Activated T-helper 1 cell treated with anti-CD3 and anti-CD28 coated beads, Interleukin-12 subunit alpha, Interleukin-12 subunit beta, Interleukin-2, Interleukin-4 antibody, amounts not matched to agents 30 ng/mL and 10 ng/mL and 1 ng/mL, durations not matched to agents 14 hours and 24 hours and 36 hours (primary cell): ENCODE measurements at regions not wholly inside any gene's neighbourhood (a gene's known extent, or its start where the extent isn't known, plus 50 kb on each side); places are given as distances from the start of the nearest gene placed in this dataset.
A peak's percentile ranks its signal among the peaks of the same experiment; 100 is the strongest.

Experiments used
- DNase-seq: peaks from one replicate; pipeline ENCODE4 v3.0.0; 2021; ENCODE audit warnings: low spot score
- H3K27ac Mint-ChIP-seq: one replicate; pipeline ENCODE4 v1.8.0; 2021; ENCODE audit warnings: mild to moderate bottlenecking, mixed read lengths
- H3K27me3 Mint-ChIP-seq: one replicate; pipeline ENCODE4 v1.8.0; 2022; ENCODE audit warnings: mild to moderate bottlenecking, moderate library complexity, mixed read lengths; ENCODE audit not compliant: insufficient read depth
- H3K36me3 Mint-ChIP-seq: one replicate; pipeline ENCODE4 v1.8.0; 2021; ENCODE audit warnings: low read depth, mixed read lengths
- H3K4me1 Mint-ChIP-seq: one replicate; pipeline ENCODE4 v1.8.0; 2021; ENCODE audit warnings: low read depth, mixed read lengths
- H3K4me3 Mint-ChIP-seq: one replicate; pipeline ENCODE4 v1.8.0; 2021; ENCODE audit warnings: mild to moderate bottlenecking, moderate library complexity, mixed read lengths
- H3K9me3 Mint-ChIP-seq: one replicate; pipeline ENCODE4 v1.8.0; 2021; ENCODE audit warnings: mixed read lengths
- intact Hi-C: fragments of 100-400 bp; cut with micrococcal nuclease; formaldehyde crosslinking; loops from one replicate; pipeline ENCODE4 v1.15.1; 2024

- intact Hi-C loops = no loop called here
- no peak for DNase-seq
- peaks cover 11% of the 10 kb centered on the region for H3K4me1 Mint-ChIP-seq
- H3K27ac Mint-ChIP-seq = no peak overlapping the region
- peaks cover 2% of the 10 kb centered on the region for H3K27me3 Mint-ChIP-seq
- no peaks in the 10 kb centered on the region for H3K36me3 Mint-ChIP-seq
- no peak overlapping the region for H3K4me3 Mint-ChIP-seq
- H3K9me3 Mint-ChIP-seq = peaks cover 15% of the 10 kb centered on the region
Observed at GRCh38 chr2:38509947-38510326, 92.8 kb downstream of the HNRNPLL start.

- no peak for DNase-seq
- Mint-ChIP-seq H3K4me1 (peaks cover 16% of the 10 kb centered on the region), H3K27ac (no peak overlapping the region), H3K36me3 (no peaks in the 10 kb centered on the region), H3K9me3 (peaks cover 15% of the 10 kb centered on the region), H3K27me3 (peaks cover 2% of the 10 kb centered on the region), H3K4me3 (no peak overlapping the region)
- intact Hi-C loops = no loop called here
Observed at GRCh38 chr2:38509314-38509946, 93.3 kb downstream of the HNRNPLL start.

- peaks cover 19% of the 10 kb centered on the region for H3K4me1 Mint-ChIP-seq
- H3K27me3 Mint-ChIP-seq = peaks cover 2% of the 10 kb centered on the region
- no peak overlapping the region for H3K4me3 Mint-ChIP-seq
- DNase-seq = peak; percentile 67
- intact Hi-C loops = loop anchor here (1.0 kb wide), 5 partner anchors 131 to 526 kb away; partner anchors contain the start of gene ATL2
- no peak overlapping the region for H3K27ac Mint-ChIP-seq
- H3K9me3 Mint-ChIP-seq = peaks cover 15% of the 10 kb centered on the region
- H3K36me3 Mint-ChIP-seq = no peaks in the 10 kb centered on the region
Observed at GRCh38 chr2:38508311-38509039, 94.3 kb downstream of the HNRNPLL start.

- Mint-ChIP-seq H3K27me3 (peaks cover 6% of the 10 kb centered on the region), H3K4me1 (peaks cover 19% of the 10 kb centered on the region), H3K4me3 (no peak overlapping the region), H3K27ac (no peak overlapping the region), H3K36me3 (no peaks in the 10 kb centered on the region), H3K9me3 (peaks cover 15% of the 10 kb centered on the region)
- intact Hi-C loops = loop anchor here (1.0 kb wide), 5 partner anchors 130 to 525 kb away; partner anchors contain the start of gene ATL2
- no peak for DNase-seq
Observed at GRCh38 chr2:38507712-38508111, 95.0 kb downstream of the HNRNPLL start.

GRCh38 chr2:38505779-38506178 lies 96.9 kb downstream of the HNRNPLL start:
- peaks cover 6% of the 10 kb centered on the region for H3K27me3 Mint-ChIP-seq
- intact Hi-C loops = no loop called here
- no peak for DNase-seq
- peaks cover 15% of the 10 kb centered on the region for H3K9me3 Mint-ChIP-seq
- no peak overlapping the region for H3K27ac Mint-ChIP-seq
- no peak overlapping the region for H3K4me3 Mint-ChIP-seq
- peaks cover 19% of the 10 kb centered on the region for H3K4me1 Mint-ChIP-seq
- H3K36me3 Mint-ChIP-seq = no peaks in the 10 kb centered on the region

GRCh38 chr2:38504169-38504568 lies 98.6 kb downstream of the HNRNPLL start:
- H3K4me3 Mint-ChIP-seq = no peak overlapping the region
- H3K27me3 Mint-ChIP-seq = peaks cover 4% of the 10 kb centered on the region
- no peaks in the 10 kb centered on the region for H3K36me3 Mint-ChIP-seq
- DNase-seq = no peak
- intact Hi-C loops = no loop called here
- no peak overlapping the region for H3K27ac Mint-ChIP-seq
- peaks cover 19% of the 10 kb centered on the region for H3K4me1 Mint-ChIP-seq
- peaks cover 15% of the 10 kb centered on the region for H3K9me3 Mint-ChIP-seq

GRCh38 chr2:38502107-38502506 lies 100.6 kb downstream of the HNRNPLL start:
- intact Hi-C loops = no loop called here

GRCh38 chr2:38500283-38500634 lies 102.5 kb downstream of the HNRNPLL start:
- Mint-ChIP-seq H3K4me3 (no peak overlapping the region), H3K27ac (no peak overlapping the region), H3K9me3 (peaks cover 2% of the 10 kb centered on the region), H3K27me3 (peaks cover 4% of the 10 kb centered on the region), H3K36me3 (no peaks in the 10 kb centered on the region), H3K4me1 (peaks cover 11% of the 10 kb centered on the region)
- no peak for DNase-seq
- intact Hi-C loops = no loop called here

More at GRCh38 chr2:38502107-38502506, 100.6 kb downstream of the HNRNPLL start:
- no peak overlapping the region for H3K4me3 Mint-ChIP-seq
- H3K36me3 Mint-ChIP-seq = no peaks in the 10 kb centered on the region
- peaks cover 4% of the 10 kb centered on the region for H3K27me3 Mint-ChIP-seq
- H3K27ac Mint-ChIP-seq = no peak overlapping the region
- DNase-seq = no peak
- peaks cover 14% of the 10 kb centered on the region for H3K4me1 Mint-ChIP-seq
- H3K9me3 Mint-ChIP-seq = peaks cover 15% of the 10 kb centered on the region

GRCh38 chr2:38499548-38500282 lies 103.0 kb downstream of the HNRNPLL start:
- no peaks in the 10 kb centered on the region for H3K9me3 Mint-ChIP-seq
- no peaks in the 10 kb centered on the region for H3K36me3 Mint-ChIP-seq
- no peak overlapping the region for H3K27ac Mint-ChIP-seq
- H3K4me3 Mint-ChIP-seq = no peak overlapping the region
- no peak for DNase-seq
- peaks cover 5% of the 10 kb centered on the region for H3K4me1 Mint-ChIP-seq
- H3K27me3 Mint-ChIP-seq = peaks cover 4% of the 10 kb centered on the region
- intact Hi-C loops = no loop called here

- Mint-ChIP-seq H3K4me3 (no peak overlapping the region), H3K4me1 (no peaks in the 10 kb centered on the region), H3K27ac (no peak overlapping the region), H3K36me3 (no peaks in the 10 kb centered on the region), H3K9me3 (no peaks in the 10 kb centered on the region), H3K27me3 (peaks cover 2% of the 10 kb centered on the region)
- no peak for DNase-seq
- intact Hi-C loops = no loop called here
Observed at GRCh38 chr2:38498045-38498481, 104.7 kb downstream of the HNRNPLL start.

- intact Hi-C loops = no loop called here
- Mint-ChIP-seq H3K36me3 (no peaks in the 10 kb centered on the region), H3K27me3 (no peaks in the 10 kb centered on the region), H3K4me1 (no peaks in the 10 kb centered on the region), H3K27ac (no peak overlapping the region), H3K4me3 (no peak overlapping the region), H3K9me3 (no peaks in the 10 kb centered on the region)
- DNase-seq = no peak
Observed at GRCh38 chr2:38497670-38498037, 105.1 kb downstream of the HNRNPLL start.

GRCh38 chr2:38496927-38497669 lies 105.6 kb downstream of the HNRNPLL start:
- no peaks in the 10 kb centered on the region for H3K4me1 Mint-ChIP-seq
- DNase-seq = no peak
- no peaks in the 10 kb centered on the region for H3K36me3 Mint-ChIP-seq
- intact Hi-C loops = no loop called here
- H3K4me3 Mint-ChIP-seq = no peak overlapping the region
- H3K9me3 Mint-ChIP-seq = no peaks in the 10 kb centered on the region
- H3K27me3 Mint-ChIP-seq = no peaks in the 10 kb centered on the region
- no peak overlapping the region for H3K27ac Mint-ChIP-seq
